HAP-1 (cell line): ENCODE measurements at regions not wholly inside any gene's neighbourhood (a gene's known extent, or its start where the extent isn't known, plus 50 kb on each side); places are given as distances from the start of the nearest gene placed in this dataset.

Experiments
- DNase-seq, 2 experiments: peaks; one replicate each; pipeline ENCODE4 v3.0.0-alpha.2; 2016 to 2020; ENCODE audit warnings: low spot score in 2 of 2
- H3K27me3 ChIP-seq: fragments of 250-450 bp; sonication (Bioruptor Pico); 2 replicates; pipeline ENCODE4 v1.5.1; 2020; ENCODE audit warnings: low read depth, mild to moderate bottlenecking, moderate library complexity
- H3K36me3 ChIP-seq: fragments of 250-450 bp; sonication (Bioruptor Pico); replicated peaks from 2 replicates; pipeline ENCODE4 v1.5.1; 2020; ENCODE audit warnings: mild to moderate bottlenecking
- H3K4me1 ChIP-seq: fragments of 250-450 bp; sonication (Bioruptor Pico); 2 replicates; pipeline ENCODE4 v1.5.1; 2020; ENCODE audit warnings: mild to moderate bottlenecking
- H3K4me3 ChIP-seq: fragments of 250-450 bp; sonication (Bioruptor Pico); 2 replicates; pipeline ENCODE4 v1.5.1; 2020; ENCODE audit warnings: mild to moderate bottlenecking, moderate library complexity
- H3K9me3 ChIP-seq: fragments of 250-450 bp; sonication (Bioruptor Pico); 2 replicates; pipeline ENCODE4 v1.5.1; 2020; ENCODE audit warnings: mild to moderate bottlenecking, moderate library complexity
- in situ Hi-C: fragments of 300-500 bp; cut with MboI; formaldehyde crosslinking; loops from 3 replicates; pipeline ENCODE4 v1.14.3; 2020; ENCODE audit warnings: low sequenced_read_pairs, inconsistent platforms, mixed read lengths

DNA sequence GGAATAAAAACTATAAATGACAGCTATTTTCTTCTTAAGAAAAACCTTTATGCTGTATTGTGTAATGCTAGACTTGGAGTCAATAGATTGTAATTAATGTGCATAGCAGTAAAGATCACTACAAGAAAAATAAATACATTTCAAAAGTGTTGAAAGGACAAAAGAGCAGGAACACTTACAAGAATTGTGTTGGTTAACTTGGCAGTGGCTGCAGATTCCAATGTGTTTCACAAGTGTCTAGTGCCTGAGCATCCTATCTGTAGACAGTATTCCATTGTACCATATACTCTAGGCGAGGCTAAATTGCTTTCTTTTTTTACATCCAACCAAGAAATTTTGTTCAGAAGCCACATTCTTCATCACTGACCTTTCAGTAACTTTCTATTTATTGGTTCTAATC lies 924.1 kb downstream of the EPHA7 start:
- DNase-seq = peak in 1 of 2 experiments; percentile 9
- in situ Hi-C loops = no loop called here
- no peaks in the 10 kb centered on the region for H3K27me3 ChIP-seq
- no peaks in the 10 kb centered on the region for H3K9me3 ChIP-seq
- no peaks in the 10 kb centered on the region; the same call in 1 of the 2 replicates for H3K4me1 ChIP-seq
- H3K36me3 ChIP-seq = no peaks in the 10 kb centered on the region
- H3K4me3 ChIP-seq = no peak overlapping the region

- in situ Hi-C loops = no loop called here
- no peak for DNase-seq
- Histone ChIP-seq H3K4me1 (no peaks in the 10 kb centered on the region), H3K36me3 (no peaks in the 10 kb centered on the region), H3K9me3 (no peaks in the 10 kb centered on the region), H3K4me3 (no peak overlapping the region), H3K27me3 (no peaks in the 10 kb centered on the region)
These were observed 933.9 kb downstream of the EPHA7 start for GRCh38 chr6:92485487-92485886.

DNA sequence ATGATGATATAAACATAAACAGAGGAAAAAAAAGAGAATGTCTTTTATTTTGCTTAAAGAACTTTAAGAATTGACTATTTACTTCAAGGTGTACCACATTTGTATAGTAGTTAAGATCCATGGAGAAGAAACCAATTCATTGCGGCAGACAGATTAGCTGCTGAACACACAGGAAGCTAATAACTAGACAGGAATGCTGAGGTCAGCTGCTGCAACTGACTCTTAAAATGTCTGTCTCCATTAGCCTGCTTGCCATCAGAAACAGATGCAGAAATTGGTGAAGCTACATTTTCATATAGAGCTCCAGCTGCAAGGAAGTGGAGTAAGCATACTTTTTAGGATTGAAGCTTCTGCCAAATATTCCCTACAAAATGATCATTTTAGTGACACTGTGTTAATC lies 939.5 kb downstream of the EPHA7 start:
- in situ Hi-C loops = no loop called here
- no peaks in the 10 kb centered on the region for H3K9me3 ChIP-seq
- H3K36me3 ChIP-seq = no peaks in the 10 kb centered on the region
- no peaks in the 10 kb centered on the region for H3K4me1 ChIP-seq
- DNase-seq = no peak
- H3K27me3 ChIP-seq = no peaks in the 10 kb centered on the region
- H3K4me3 ChIP-seq = no peak overlapping the region

GRCh38 chr6:92473056-92473455 lies 946.3 kb downstream of the EPHA7 start:
- H3K36me3 ChIP-seq = no peaks in the 10 kb centered on the region
- H3K9me3 ChIP-seq = no peaks in the 10 kb centered on the region
- no peaks in the 10 kb centered on the region for H3K4me1 ChIP-seq
- in situ Hi-C loops = no loop called here
- no peaks in the 10 kb centered on the region for H3K27me3 ChIP-seq
- no peak overlapping the region for H3K4me3 ChIP-seq
- no peak for DNase-seq

GRCh38 chr6:92469186-92469828 lies 950.1 kb downstream of the EPHA7 start:
- H3K27me3 ChIP-seq = no peaks in the 10 kb centered on the region
- H3K4me1 ChIP-seq = no peaks in the 10 kb centered on the region
- H3K9me3 ChIP-seq = no peaks in the 10 kb centered on the region
- DNase-seq = no peak
- no peak overlapping the region for H3K4me3 ChIP-seq
- H3K36me3 ChIP-seq = no peaks in the 10 kb centered on the region
- in situ Hi-C loops = no loop called here

- in situ Hi-C loops = no loop called here
- no peaks in the 10 kb centered on the region for H3K4me1 ChIP-seq
- no peak for DNase-seq
- H3K4me3 ChIP-seq = no peak overlapping the region
- no peaks in the 10 kb centered on the region for H3K27me3 ChIP-seq
- H3K36me3 ChIP-seq = no peaks in the 10 kb centered on the region
- no peaks in the 10 kb centered on the region for H3K9me3 ChIP-seq
These were observed 951.3 kb downstream of the EPHA7 start for GRCh38 chr6:92468066-92468465.

GRCh38 chr6:92460133-92460532 lies 959.2 kb downstream of the EPHA7 start:
- H3K4me3 ChIP-seq = no peak overlapping the region
- no peak for DNase-seq
- no peaks in the 10 kb centered on the region for H3K36me3 ChIP-seq
- no peaks in the 10 kb centered on the region for H3K4me1 ChIP-seq
- H3K9me3 ChIP-seq = no peaks in the 10 kb centered on the region
- no peaks in the 10 kb centered on the region for H3K27me3 ChIP-seq
- in situ Hi-C loops = no loop called here

DNA sequence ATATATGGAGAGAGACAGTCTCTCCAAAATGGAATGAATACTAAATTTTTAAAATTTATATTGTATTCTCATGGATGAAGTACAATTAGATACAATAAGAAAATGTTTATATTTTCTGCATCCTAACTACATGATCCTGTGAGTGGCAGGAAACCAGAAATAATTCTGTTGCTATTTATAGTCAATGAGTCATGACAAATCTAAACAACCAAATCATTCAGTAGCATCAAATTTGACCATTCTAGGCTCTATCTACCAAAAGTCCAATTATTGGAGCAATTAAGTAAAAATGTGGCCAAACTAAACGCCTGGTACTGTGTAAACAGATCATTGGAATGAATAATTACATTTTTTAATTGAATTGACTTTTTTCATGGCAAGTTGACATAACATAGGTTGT lies 959.8 kb downstream of the EPHA7 start:
- no peaks in the 10 kb centered on the region for H3K4me1 ChIP-seq
- in situ Hi-C loops = no loop called here

DNA sequence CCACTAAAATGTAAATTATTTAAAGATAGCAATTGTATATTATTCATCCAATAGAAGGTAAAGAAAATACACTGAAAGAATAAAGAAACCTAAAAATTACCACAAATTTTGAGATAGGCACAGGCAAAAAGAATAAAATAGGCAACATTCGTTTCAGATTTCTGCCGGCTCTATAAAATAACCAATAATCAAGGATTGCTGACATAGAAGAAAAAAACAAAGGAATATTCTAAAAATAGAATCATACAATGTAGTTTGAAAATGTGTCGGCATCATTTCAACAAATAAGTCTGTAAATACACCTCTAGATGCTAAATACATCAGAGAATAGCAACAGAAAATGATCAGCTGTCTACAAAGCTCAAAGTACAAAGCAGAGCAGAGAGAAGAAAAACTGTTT lies 973.3 kb downstream of the EPHA7 start:
- Histone ChIP-seq H3K27me3 (no peaks in the 10 kb centered on the region), H3K4me1 (no peaks in the 10 kb centered on the region), H3K9me3 (no peaks in the 10 kb centered on the region), H3K4me3 (no peak overlapping the region), H3K36me3 (no peaks in the 10 kb centered on the region)
- no peak for DNase-seq
- in situ Hi-C loops = no loop called here

More for the DNA sequence above, 959.8 kb downstream of the EPHA7 start:
- no peak overlapping the region for H3K4me3 ChIP-seq
- H3K9me3 ChIP-seq = no peaks in the 10 kb centered on the region
- H3K27me3 ChIP-seq = no peaks in the 10 kb centered on the region
- DNase-seq = no peak
- H3K36me3 ChIP-seq = no peaks in the 10 kb centered on the region

GRCh38 chr6:92433911-92434310 lies 985.4 kb downstream of the EPHA7 start:
- no peak overlapping the region for H3K4me3 ChIP-seq
- no peaks in the 10 kb centered on the region for H3K9me3 ChIP-seq
- no peak for DNase-seq
- H3K4me1 ChIP-seq = no peaks in the 10 kb centered on the region
- in situ Hi-C loops = no loop called here
- H3K27me3 ChIP-seq = no peaks in the 10 kb centered on the region
- no peaks in the 10 kb centered on the region for H3K36me3 ChIP-seq

- in situ Hi-C loops = no loop called here
- H3K4me3 ChIP-seq = no peak overlapping the region
- H3K27me3 ChIP-seq = no peaks in the 10 kb centered on the region
- DNase-seq = no peak
- no peaks in the 10 kb centered on the region for H3K36me3 ChIP-seq
- no peaks in the 10 kb centered on the region for H3K9me3 ChIP-seq
- no peaks in the 10 kb centered on the region for H3K4me1 ChIP-seq
These were observed 987.9 kb downstream of the EPHA7 start for GRCh38 chr6:92431502-92431901.

DNA sequence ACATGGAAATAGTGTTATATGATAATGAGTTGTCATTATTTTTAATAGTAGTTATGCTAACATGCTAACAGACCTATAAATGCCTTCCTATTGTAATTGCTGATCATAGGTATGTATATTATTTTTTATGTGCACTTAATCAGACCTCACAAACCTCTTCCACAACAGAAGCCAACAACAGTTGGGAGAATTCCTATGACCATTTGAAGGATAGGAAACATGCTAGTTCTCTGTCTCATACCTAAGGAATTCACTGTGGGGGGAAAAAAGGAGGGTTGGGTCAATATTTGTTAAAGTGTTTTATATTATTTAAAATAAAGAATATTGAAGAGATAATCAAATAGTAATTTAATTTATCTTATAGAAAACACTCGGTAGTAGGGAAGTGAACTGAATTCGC lies 990.9 kb downstream of the EPHA7 start:
- no peak for DNase-seq

GRCh38 chr6:92427453-92427852 lies 991.9 kb downstream of the EPHA7 start:
- DNase-seq = no peak
- H3K27me3 ChIP-seq = no peaks in the 10 kb centered on the region
- H3K4me1 ChIP-seq = no peaks in the 10 kb centered on the region
- no peak overlapping the region for H3K4me3 ChIP-seq
- H3K9me3 ChIP-seq = no peaks in the 10 kb centered on the region
- in situ Hi-C loops = no loop called here
- no peaks in the 10 kb centered on the region for H3K36me3 ChIP-seq

More for the DNA sequence above, 990.9 kb downstream of the EPHA7 start:
- no peaks in the 10 kb centered on the region for H3K9me3 ChIP-seq
- no peak overlapping the region for H3K4me3 ChIP-seq
- no peaks in the 10 kb centered on the region for H3K4me1 ChIP-seq
- no peaks in the 10 kb centered on the region for H3K27me3 ChIP-seq
- in situ Hi-C loops = no loop called here
- H3K36me3 ChIP-seq = no peaks in the 10 kb centered on the region

- H3K27me3 ChIP-seq = no peaks in the 10 kb centered on the region
These were observed 1003.7 kb downstream of the EPHA7 start for GRCh38 chr6:92415656-92416055.

DNA sequence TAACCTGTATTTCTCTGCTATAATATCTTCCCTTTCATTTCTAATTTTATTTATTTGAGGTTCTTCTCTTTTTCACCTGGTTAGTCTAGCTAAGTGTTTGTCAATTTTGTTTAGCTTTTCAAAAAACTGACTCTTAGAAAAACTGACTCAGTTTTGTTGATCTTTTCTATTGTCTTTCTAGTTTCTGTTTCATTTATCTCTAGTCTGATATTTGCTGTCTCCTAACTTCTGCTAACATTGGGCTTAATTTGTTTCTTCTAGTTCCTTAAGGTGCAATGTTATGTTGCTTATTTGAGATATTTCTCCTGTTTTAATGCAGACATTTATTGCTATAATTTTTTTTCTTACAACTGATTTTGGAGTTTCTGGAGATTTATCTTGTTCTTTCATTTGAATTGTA lies 1011.0 kb downstream of the EPHA7 start:
- no peak for DNase-seq
- Histone ChIP-seq H3K36me3 (no peaks in the 10 kb centered on the region), H3K27me3 (no peaks in the 10 kb centered on the region), H3K4me1 (no peaks in the 10 kb centered on the region), H3K4me3 (no peak overlapping the region), H3K9me3 (no peaks in the 10 kb centered on the region)
- in situ Hi-C loops = no loop called here

More at GRCh38 chr6:92415656-92416055, 1003.7 kb downstream of the EPHA7 start:
- H3K4me1 ChIP-seq = no peaks in the 10 kb centered on the region
- DNase-seq = no peak
- in situ Hi-C loops = no loop called here
- H3K9me3 ChIP-seq = no peaks in the 10 kb centered on the region
- H3K36me3 ChIP-seq = no peaks in the 10 kb centered on the region
- H3K4me3 ChIP-seq = no peak overlapping the region
